ENCODE measurements at regions not wholly inside any gene's neighbourhood (a gene's known extent, or its start where the extent isn't known, plus 50 kb on each side); places are given as distances from the start of the nearest gene placed in this dataset.

GRCh38 chr6:147061252-147061651, 143.0 kb upstream of the STXBP5 start:
- CTCF ChIA-PET: no interaction called here
- no peak for DNase-seq
- peaks cover 5% of the 10 kb centered on the region for H3K4me1 Mint-ChIP-seq
- no peak overlapping the region for H3K27ac Mint-ChIP-seq
- no peaks in the 10 kb centered on the region for H3K27me3 Mint-ChIP-seq
- peaks cover 4% of the 10 kb centered on the region for H3K9me3 Mint-ChIP-seq
- no peaks in the 10 kb centered on the region for H3K36me3 Mint-ChIP-seq (ENCODE audit: low read depth)
- POLR2A ChIA-PET: no interaction called here
- no peak overlapping the region for H3K4me3 Mint-ChIP-seq

- peaks cover 5% of the 10 kb centered on the region for H3K4me1 Mint-ChIP-seq
- no peaks in the 10 kb centered on the region for H3K27me3 Mint-ChIP-seq
- H3K36me3 Mint-ChIP-seq (ENCODE audit: low read depth): no peaks in the 10 kb centered on the region
- POLR2A ChIA-PET: no interaction called here
- no peak for DNase-seq
- no peak overlapping the region for H3K4me3 Mint-ChIP-seq
- CTCF ChIA-PET: no interaction called here
- no peak overlapping the region for H3K27ac Mint-ChIP-seq
- peaks cover 6% of the 10 kb centered on the region for H3K9me3 Mint-ChIP-seq
These were observed 140.7 kb upstream of the STXBP5 start for GRCh38 chr6:147063469-147064031.

GRCh38 chr6:147065786-147066185, 138.4 kb upstream of the STXBP5 start:
- H3K9me3 Mint-ChIP-seq: peaks cover 10% of the 10 kb centered on the region
- no peak overlapping the region for H3K27ac Mint-ChIP-seq
- no peaks in the 10 kb centered on the region for H3K36me3 Mint-ChIP-seq (ENCODE audit: low read depth)
- no peaks in the 10 kb centered on the region for H3K27me3 Mint-ChIP-seq
- POLR2A ChIA-PET: no interaction called here
- H3K4me3 Mint-ChIP-seq: no peak overlapping the region
- DNase-seq: no peak
- peaks cover 5% of the 10 kb centered on the region for H3K4me1 Mint-ChIP-seq
- CTCF ChIA-PET: no interaction called here

DNA sequence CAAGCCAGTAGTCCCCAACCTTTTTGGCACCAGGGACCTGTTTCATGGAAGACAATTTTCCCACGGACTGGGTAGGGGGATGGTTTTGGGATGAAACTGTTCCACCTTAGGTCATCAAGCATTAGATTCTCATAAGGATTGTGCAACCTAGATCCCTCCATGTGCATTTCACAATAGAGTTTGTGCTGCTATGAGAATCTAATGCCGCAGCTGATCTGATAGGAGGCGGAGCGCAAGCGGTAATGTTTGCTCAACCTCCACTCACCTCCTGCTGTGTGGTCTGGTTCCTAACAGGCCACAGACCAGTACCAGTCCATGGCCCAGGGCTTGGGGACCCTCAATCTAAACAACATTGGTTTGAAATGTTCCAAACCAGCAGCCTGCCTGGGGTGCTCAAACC, 137.0 kb upstream of the STXBP5 start:
- CTCF ChIA-PET: no interaction called here
- H3K27me3 Mint-ChIP-seq: no peaks in the 10 kb centered on the region
- peaks cover 10% of the 10 kb centered on the region for H3K9me3 Mint-ChIP-seq

DNA sequence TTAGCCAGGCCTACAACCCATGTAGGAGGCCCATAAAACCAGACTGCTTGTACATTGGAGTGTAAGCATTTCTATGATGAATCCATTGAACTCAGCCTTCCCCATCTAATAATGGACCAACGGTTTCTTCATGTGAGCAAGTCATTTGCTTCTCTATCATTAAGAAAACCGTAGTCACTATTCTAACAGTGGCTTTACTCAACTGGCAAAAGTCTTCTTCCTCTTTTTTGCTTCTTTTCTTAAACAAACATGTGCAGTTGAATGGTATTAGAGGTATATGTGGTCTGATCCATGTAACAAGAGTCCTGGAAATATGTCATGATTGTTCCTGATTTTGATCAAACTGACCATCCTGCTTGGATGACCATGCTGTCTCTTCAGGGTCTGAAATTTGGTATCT, 132.4 kb upstream of the STXBP5 start:
- Mint-ChIP-seq H3K27ac (no peak overlapping the region), H3K36me3 (ENCODE audit: low read depth) (no peaks in the 10 kb centered on the region), H3K4me1 (no peaks in the 10 kb centered on the region), H3K9me3 (peaks cover 6% of the 10 kb centered on the region), H3K27me3 (no peaks in the 10 kb centered on the region), H3K4me3 (no peak overlapping the region)
- ChIA-PET CTCF (no interaction called here), POLR2A (no interaction called here)
- no peak for DNase-seq

More for the DNA sequence above, 137.0 kb upstream of the STXBP5 start:
- no peak for DNase-seq
- POLR2A ChIA-PET: no interaction called here
- Mint-ChIP-seq H3K27ac (no peak overlapping the region), H3K4me1 (peaks cover 5% of the 10 kb centered on the region), H3K4me3 (no peak overlapping the region), H3K36me3 (ENCODE audit: low read depth) (no peaks in the 10 kb centered on the region)

- ChIA-PET POLR2A (no interaction called here), CTCF (no interaction called here)
- no peak for DNase-seq
- H3K27me3 Mint-ChIP-seq: no peaks in the 10 kb centered on the region
- H3K9me3 Mint-ChIP-seq: peaks cover 2% of the 10 kb centered on the region
- no peak overlapping the region for H3K27ac Mint-ChIP-seq
- no peaks in the 10 kb centered on the region for H3K36me3 Mint-ChIP-seq (ENCODE audit: low read depth)
- H3K4me1 Mint-ChIP-seq: no peaks in the 10 kb centered on the region
- no peak overlapping the region for H3K4me3 Mint-ChIP-seq
These were observed 128.8 kb upstream of the STXBP5 start for GRCh38 chr6:147075381-147075780.

- no peak overlapping the region for H3K27ac Mint-ChIP-seq
- ChIA-PET CTCF (no interaction called here), POLR2A (interaction anchor here (0.6 kb wide), 1 partner anchor 338 kb away, joined by 3 read pairs; no protein-coding TSS in a partner anchor)
These were observed 127.0 kb upstream of the STXBP5 start for GRCh38 chr6:147077251-147077650.

GRCh38 chr6:147078106-147078505, 126.1 kb upstream of the STXBP5 start:
- ChIA-PET POLR2A (no interaction called here), CTCF (no interaction called here)
- H3K9me3 Mint-ChIP-seq: peaks cover 2% of the 10 kb centered on the region
- no peak overlapping the region for H3K27ac Mint-ChIP-seq
- H3K36me3 Mint-ChIP-seq (ENCODE audit: low read depth): no peaks in the 10 kb centered on the region
- DNase-seq: no peak
- H3K27me3 Mint-ChIP-seq: no peaks in the 10 kb centered on the region
- H3K4me1 Mint-ChIP-seq: no peaks in the 10 kb centered on the region
- H3K4me3 Mint-ChIP-seq: no peak overlapping the region

More at GRCh38 chr6:147077251-147077650, 127.0 kb upstream of the STXBP5 start:
- Mint-ChIP-seq H3K36me3 (ENCODE audit: low read depth) (no peaks in the 10 kb centered on the region), H3K4me1 (no peaks in the 10 kb centered on the region), H3K4me3 (no peak overlapping the region), H3K27me3 (no peaks in the 10 kb centered on the region), H3K9me3 (peaks cover 2% of the 10 kb centered on the region)
- DNase-seq: no peak

DNA sequence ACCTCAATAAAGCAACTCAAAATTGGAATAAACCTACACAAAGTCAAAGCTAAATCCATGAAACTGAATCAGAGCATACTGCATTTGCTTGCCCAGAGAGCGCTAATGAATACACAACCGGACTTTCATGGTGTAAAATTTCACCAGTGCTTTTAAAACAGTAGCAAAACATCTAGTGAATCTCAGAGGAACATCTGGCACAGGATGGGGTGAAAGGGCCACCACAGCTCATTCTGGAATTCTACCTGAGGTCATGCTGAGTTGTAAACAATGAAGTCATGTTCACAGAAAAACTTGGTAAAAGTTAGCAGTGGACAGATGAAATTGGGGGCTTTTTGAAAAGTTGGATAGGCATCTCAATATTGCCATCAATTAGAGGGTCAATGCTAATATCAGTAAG, 125.6 kb upstream of the STXBP5 start:
- H3K4me3 Mint-ChIP-seq: no peak overlapping the region
- DNase-seq: no peak
- POLR2A ChIA-PET: no interaction called here
- H3K27ac Mint-ChIP-seq: no peak overlapping the region
- H3K9me3 Mint-ChIP-seq: peaks cover 2% of the 10 kb centered on the region
- CTCF ChIA-PET: no interaction called here
- H3K4me1 Mint-ChIP-seq: no peaks in the 10 kb centered on the region
- no peaks in the 10 kb centered on the region for H3K27me3 Mint-ChIP-seq
- H3K36me3 Mint-ChIP-seq (ENCODE audit: low read depth): no peaks in the 10 kb centered on the region

- peaks cover 2% of the 10 kb centered on the region for H3K9me3 Mint-ChIP-seq
- H3K4me3 Mint-ChIP-seq: no peak overlapping the region
- POLR2A ChIA-PET: no interaction called here
- no peak overlapping the region for H3K27ac Mint-ChIP-seq
- no peaks in the 10 kb centered on the region for H3K27me3 Mint-ChIP-seq
- no peak for DNase-seq
- CTCF ChIA-PET: no interaction called here
- H3K36me3 Mint-ChIP-seq (ENCODE audit: low read depth): no peaks in the 10 kb centered on the region
- no peaks in the 10 kb centered on the region for H3K4me1 Mint-ChIP-seq
These were observed 124.0 kb upstream of the STXBP5 start for GRCh38 chr6:147080225-147080624.

- H3K4me1 Mint-ChIP-seq: no peaks in the 10 kb centered on the region
- ChIA-PET CTCF (no interaction called here), POLR2A (no interaction called here)
- H3K36me3 Mint-ChIP-seq (ENCODE audit: low read depth): no peaks in the 10 kb centered on the region
- no peak overlapping the region for H3K27ac Mint-ChIP-seq
- no peak overlapping the region for H3K4me3 Mint-ChIP-seq
- peaks cover 2% of the 10 kb centered on the region for H3K9me3 Mint-ChIP-seq
- no peaks in the 10 kb centered on the region for H3K27me3 Mint-ChIP-seq
- no peak for DNase-seq
These were observed 123.1 kb upstream of the STXBP5 start for GRCh38 chr6:147081076-147081609.

DNA sequence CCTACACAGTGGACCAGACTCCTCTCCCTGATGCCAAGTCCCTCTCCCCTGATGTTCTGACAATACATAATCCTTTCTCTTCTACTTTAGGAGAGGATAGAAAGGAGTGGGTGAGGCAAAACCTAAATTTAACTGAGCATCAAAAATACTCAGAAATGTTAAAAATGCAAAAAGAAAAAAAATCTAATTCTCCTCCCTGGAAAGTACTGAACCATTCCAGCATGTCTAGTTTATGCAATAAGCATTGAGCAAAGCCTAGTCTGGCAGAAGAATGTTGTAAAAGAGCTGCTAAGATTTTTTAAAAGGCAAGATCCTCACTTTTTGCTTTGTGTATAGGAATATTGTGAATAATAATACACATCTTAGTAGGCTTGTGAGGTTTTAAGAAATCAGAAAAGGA, 116.6 kb upstream of the STXBP5 start:
- ChIA-PET CTCF (no interaction called here), POLR2A (no interaction called here)
- Mint-ChIP-seq H3K27me3 (no peaks in the 10 kb centered on the region), H3K4me3 (no peak overlapping the region), H3K36me3 (ENCODE audit: low read depth) (no peaks in the 10 kb centered on the region), H3K4me1 (no peaks in the 10 kb centered on the region), H3K9me3 (no peaks in the 10 kb centered on the region), H3K27ac (no peak overlapping the region)
- no peak for DNase-seq

DNA sequence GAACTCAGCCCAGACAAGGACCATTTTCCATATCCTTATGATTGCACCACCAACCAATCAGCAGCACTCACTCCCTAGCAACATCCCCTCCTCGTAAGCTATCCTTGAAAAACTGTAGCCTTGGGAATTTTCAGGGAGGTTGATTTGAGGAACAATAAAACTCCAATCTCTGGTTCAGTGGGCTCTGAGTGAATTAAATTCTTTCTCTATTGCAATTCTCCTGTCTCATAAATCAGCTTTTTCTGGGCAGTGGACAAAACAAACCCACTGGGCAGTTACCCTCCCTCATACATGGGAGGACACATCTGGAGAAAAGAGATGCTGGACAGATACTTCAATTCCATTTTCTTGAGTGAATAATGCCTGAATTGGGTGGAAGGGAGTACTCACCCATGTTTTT, 115.4 kb upstream of the STXBP5 start:
- CTCF ChIA-PET: no interaction called here
- POLR2A ChIA-PET: no interaction called here
- Mint-ChIP-seq H3K36me3 (ENCODE audit: low read depth) (no peaks in the 10 kb centered on the region), H3K27ac (no peak overlapping the region), H3K27me3 (no peaks in the 10 kb centered on the region), H3K4me1 (no peaks in the 10 kb centered on the region), H3K9me3 (no peaks in the 10 kb centered on the region), H3K4me3 (no peak overlapping the region)
- no peak for DNase-seq

- no peak overlapping the region for H3K27ac Mint-ChIP-seq
- H3K4me1 Mint-ChIP-seq: no peaks in the 10 kb centered on the region
- ChIA-PET CTCF (no interaction called here), POLR2A (no interaction called here)
- no peaks in the 10 kb centered on the region for H3K9me3 Mint-ChIP-seq
- no peaks in the 10 kb centered on the region for H3K36me3 Mint-ChIP-seq (ENCODE audit: low read depth)
- H3K27me3 Mint-ChIP-seq: no peaks in the 10 kb centered on the region
- no peak overlapping the region for H3K4me3 Mint-ChIP-seq
- no peak for DNase-seq
These were observed 108.9 kb upstream of the STXBP5 start for GRCh38 chr6:147095316-147095715.

DNA sequence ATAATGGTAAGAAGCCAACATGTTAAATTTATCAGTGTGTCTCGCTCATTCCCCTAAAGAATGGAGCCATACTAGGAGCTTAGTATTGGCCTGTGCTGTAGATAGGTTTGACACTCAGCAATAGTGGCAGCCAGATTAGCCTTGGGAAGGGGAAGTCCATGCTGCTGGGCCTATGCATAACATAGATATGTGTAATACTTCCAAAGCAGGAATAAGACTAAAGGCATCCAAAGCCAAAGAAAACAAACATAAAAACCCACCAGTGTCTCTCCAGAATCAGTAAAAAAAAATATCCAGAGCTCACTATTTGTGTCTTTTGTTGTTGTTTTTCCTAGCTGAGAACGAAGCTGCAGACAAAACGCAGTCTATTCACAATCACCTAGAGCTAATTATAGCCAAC, 104.2 kb upstream of the STXBP5 start:
- no peaks in the 10 kb centered on the region for H3K36me3 Mint-ChIP-seq (ENCODE audit: low read depth)
- no peak overlapping the region for H3K4me3 Mint-ChIP-seq
- H3K27me3 Mint-ChIP-seq: no peaks in the 10 kb centered on the region
- H3K27ac Mint-ChIP-seq: no peak overlapping the region
- peaks cover 3% of the 10 kb centered on the region for H3K4me1 Mint-ChIP-seq
- POLR2A ChIA-PET: no interaction called here
- CTCF ChIA-PET: no interaction called here
- no peak for DNase-seq
- peaks cover 3% of the 10 kb centered on the region for H3K9me3 Mint-ChIP-seq
